Breast epithelium (tissue), 4 donors: ENCODE measurements at regions not wholly inside any gene's neighbourhood (a gene's known extent, or its start where the extent isn't known, plus 50 kb on each side); places are given as distances from the start of the nearest gene placed in this dataset.

Experiments
- DNase-seq, 2 donors: peaks; one replicate each; pipeline ENCODE4 v3.0.0-alpha.2; 2019; ENCODE audit warnings: low spot score in 2 of 2
- H3K27ac ChIP-seq, 2 donors: fragments of 200-600 bp; sonication (generic) in 1 of 2; one replicate each; pipeline ENCODE4 v1.5.1; 2016 to 2019; ENCODE audit warnings: mild to moderate bottlenecking in 1 of 2
- H3K27me3 ChIP-seq, 2 donors: fragments of 200-600 bp; sonication (generic) in 1 of 2; one replicate each; pipeline versions ENCODE4 v1.5.1 to v1.6.0; 2017 to 2019; ENCODE audit warnings: control low read depth in 1 of 2, mild to moderate bottlenecking in 1 of 2
- H3K36me3 ChIP-seq: fragments of 200-600 bp; one replicate; pipeline ENCODE4 v1.5.1; 2019
- H3K4me1 ChIP-seq, 2 donors: fragments of 200-600 bp; sonication (generic); one replicate each; pipeline ENCODE4 v1.5.1; 2016 to 2019; ENCODE audit warnings: control low read depth in 1 of 2
- H3K4me3 ChIP-seq, 3 donors: fragments of 200-600 bp; sonication (generic); 1 replicate in 2 of 3; 2 replicates in 1 of 3; pipeline ENCODE4 v1.5.1; 2016 to 2019; ENCODE audit warnings: mild to moderate bottlenecking in 3 of 3, moderate library complexity in 2 of 3
- H3K9me3 ChIP-seq, 2 donors: fragments of 200-600 bp; sonication (generic) in 1 of 2; one replicate each; pipeline ENCODE4 v1.5.1; 2016 to 2019; ENCODE audit warnings: control low read depth in 1 of 2
- CTCF ChIP-seq, 3 donors: fragments of 450-650 bp; IDR thresholded peaks; one replicate each; pipeline ENCODE4 v1.5.1; 2016 to 2017; ENCODE audit warnings: antibody characterized with exemption in 3 of 3, mild to moderate bottlenecking in 3 of 3, moderate library complexity in 3 of 3
- POLR2A ChIP-seq: fragments of 450-650 bp; IDR thresholded peaks from one replicate; pipeline ENCODE4 v1.6.1; 2016; ENCODE audit warnings: antibody characterized with exemption, mild to moderate bottlenecking, moderate library complexity
- POLR2AphosphoS5 ChIP-seq, 3 donors: sonication (generic); formaldehyde crosslinking; IDR thresholded peaks; one replicate each; pipeline ENCODE4 v1.6.1; 2017; ENCODE audit warnings: antibody characterized with exemption in 3 of 3
- intact Hi-C: fragments of 100-400 bp; cut with DNase I; formaldehyde crosslinking; loops from one replicate; pipeline ENCODE4 v1.15.1; 2023; ENCODE audit warnings: low total_unique reads

- peak overlapping the region; percentile 50 to 77 for H3K27ac ChIP-seq
- H3K36me3 ChIP-seq = no peaks in the 10 kb centered on the region
- no peaks in the 10 kb centered on the region for H3K4me1 ChIP-seq
- intact Hi-C loops = no loop called here
- no peaks in the 10 kb centered on the region for H3K27me3 ChIP-seq
- H3K9me3 ChIP-seq = no peaks in the 10 kb centered on the region
- H3K4me3 ChIP-seq = no peak overlapping the region
- no peak for DNase-seq
- TF ChIP-seq POLR2AphosphoS5 (IDR thresholded peaks at IDR 0.05) (no peak), CTCF (IDR thresholded peaks at IDR 0.05) (no peak), POLR2A (no peak)
Observed at GRCh38 chr18:59041819-59042815, 97.6 kb upstream of the SEC11C start.

DNA sequence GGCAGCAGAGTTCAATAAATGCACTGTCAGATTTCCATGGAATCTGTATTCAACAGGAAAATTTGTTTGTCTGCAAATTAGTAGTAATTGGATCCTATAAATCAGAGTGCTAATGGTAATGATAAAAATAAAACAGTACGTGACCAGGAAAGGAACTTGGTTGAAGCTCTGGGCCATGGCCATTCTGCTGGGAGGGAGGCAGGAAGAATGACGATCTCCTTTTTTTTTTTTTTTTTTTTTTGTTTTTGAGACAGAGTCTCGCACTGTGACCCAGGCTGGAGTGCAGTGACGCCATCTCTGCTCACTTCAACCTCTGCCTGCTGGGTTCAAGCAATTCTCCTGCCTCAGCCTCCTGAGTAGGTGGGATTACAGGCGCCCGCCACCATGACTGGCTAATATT lies 94.8 kb upstream of the SEC11C start:
- no peak for TF ChIP-seq POLR2AphosphoS5 (IDR thresholded peaks at IDR 0.05)
- TF ChIP-seq POLR2A = no peak
- TF ChIP-seq CTCF (IDR thresholded peaks at IDR 0.05) = no peak
- Histone ChIP-seq H3K4me3 (no peak overlapping the region), H3K36me3 (no peaks in the 10 kb centered on the region), H3K27me3 (no peaks in the 10 kb centered on the region), H3K27ac (no peak overlapping the region), H3K4me1 (no peaks in the 10 kb centered on the region), H3K9me3 (no peaks in the 10 kb centered on the region)
- DNase-seq = no peak
- intact Hi-C loops = loop anchor here (5.0 kb wide), 1 partner anchor 323 kb away; no protein-coding TSS in a partner anchor

DNA sequence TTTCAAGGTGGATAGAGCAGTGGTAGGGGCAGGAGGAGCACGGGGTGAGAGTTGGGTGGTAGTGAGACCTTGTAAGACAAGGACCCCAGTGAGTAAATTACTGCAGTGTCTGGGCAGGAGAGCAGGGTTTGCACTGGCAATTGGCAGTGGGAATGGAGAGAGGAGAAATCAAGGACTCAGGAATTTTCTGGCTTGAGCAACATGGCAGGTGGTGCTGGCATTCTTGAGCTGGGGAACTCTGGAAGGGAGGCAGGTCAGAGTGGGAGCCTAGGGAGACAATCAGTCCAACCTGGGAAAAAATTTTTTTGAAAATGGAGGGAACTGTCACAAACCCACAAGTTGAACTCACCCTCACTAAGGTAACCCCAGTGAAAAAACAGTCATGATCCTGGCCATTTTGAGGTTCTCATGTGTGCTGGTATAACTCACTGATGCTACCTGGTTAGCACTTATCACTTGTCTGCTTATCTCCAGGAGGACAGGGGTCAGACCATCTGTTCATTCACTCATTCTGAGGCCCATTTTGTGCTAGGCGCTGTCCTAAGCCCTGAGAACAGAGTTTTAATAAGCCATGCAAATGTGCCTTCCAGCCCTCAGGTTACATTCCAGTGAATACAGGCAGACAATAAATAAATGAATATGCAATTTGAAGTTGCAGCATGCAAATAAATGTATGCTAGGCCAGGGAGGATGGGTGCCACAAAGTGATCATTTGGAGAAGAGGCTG lies 92.2 kb upstream of the SEC11C start:
- TF ChIP-seq POLR2A (no peak), POLR2AphosphoS5 (IDR thresholded peaks at IDR 0.05) (no peak), CTCF (IDR thresholded peaks at IDR 0.05) (no peak)
- intact Hi-C loops = loop anchor here (5.0 kb wide), 1 partner anchor 325 kb away; no protein-coding TSS in a partner anchor
- no peaks in the 10 kb centered on the region for H3K27me3 ChIP-seq

DNA sequence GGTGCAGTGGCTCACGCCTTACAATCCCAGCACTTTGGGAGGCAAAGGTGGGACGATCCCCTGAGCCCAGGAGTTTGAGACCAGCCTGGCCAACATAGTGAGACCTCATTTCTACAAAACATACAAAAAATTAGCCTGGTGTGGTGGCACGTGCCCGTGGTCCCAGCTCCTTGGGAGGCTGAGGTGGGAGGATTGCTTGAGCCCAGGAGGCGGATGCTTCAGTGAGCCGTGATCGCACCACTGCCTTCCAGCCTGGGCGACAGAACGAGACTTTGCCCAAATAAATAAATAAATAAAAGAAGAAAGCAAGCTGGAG lies 91.7 kb upstream of the SEC11C start:
- intact Hi-C loops = loop anchor here (5.0 kb wide), 1 partner anchor 326 kb away; no protein-coding TSS in a partner anchor
- H3K9me3 ChIP-seq = no peaks in the 10 kb centered on the region
- no peaks in the 10 kb centered on the region for H3K36me3 ChIP-seq
- H3K4me3 ChIP-seq = no peak overlapping the region
- DNase-seq = no peak
- no peaks in the 10 kb centered on the region for H3K27me3 ChIP-seq
- TF ChIP-seq POLR2AphosphoS5 (IDR thresholded peaks at IDR 0.05) (no peak), POLR2A (no peak), CTCF (IDR thresholded peaks at IDR 0.05) (no peak)
- H3K27ac ChIP-seq = no peak overlapping the region
- no peaks in the 10 kb centered on the region for H3K4me1 ChIP-seq

More for the DNA sequence above, 92.2 kb upstream of the SEC11C start:
- Histone ChIP-seq H3K36me3 (no peaks in the 10 kb centered on the region), H3K4me1 (no peaks in the 10 kb centered on the region), H3K9me3 (no peaks in the 10 kb centered on the region), H3K27ac (no peak overlapping the region), H3K4me3 (no peak overlapping the region)
- no peak for DNase-seq

GRCh38 chr18:59048378-59048777 lies 91.3 kb upstream of the SEC11C start:
- DNase-seq = no peak
- TF ChIP-seq POLR2AphosphoS5 (IDR thresholded peaks at IDR 0.05) (no peak), POLR2A (no peak)
- intact Hi-C loops = loop anchor here (5.0 kb wide), 1 partner anchor 326 kb away; no protein-coding TSS in a partner anchor
- Histone ChIP-seq H3K4me3 (no peak overlapping the region), H3K27ac (no peak overlapping the region), H3K9me3 (no peaks in the 10 kb centered on the region), H3K36me3 (no peaks in the 10 kb centered on the region), H3K27me3 (no peaks in the 10 kb centered on the region), H3K4me1 (no peaks in the 10 kb centered on the region)
